Hepatocyte (in vitro differentiated cells): ENCODE measurements at regions not wholly inside any gene's neighbourhood (a gene's known extent, or its start where the extent isn't known, plus 50 kb on each side); places are given as distances from the start of the nearest gene placed in this dataset.

ENCODE experiments used
- CTCF ChIP-seq: fragments of 200-600 bp; sonication (generic); IDR thresholded peaks from 2 replicates; pipeline ENCODE4 v1.5.1; 2016; ENCODE audit warnings: antibody characterized with exemption, mild to moderate bottlenecking; ENCODE audit not compliant: poor library complexity
- EZH2 ChIP-seq: fragments of 200-600 bp; sonication (generic); IDR thresholded peaks from 2 replicates; pipeline ENCODE4 v1.6.1; 2016; ENCODE audit warnings: antibody characterized with exemption, mild to moderate bottlenecking, borderline replicate concordance
- EZH2phosphoT487 ChIP-seq: fragments of 200-600 bp; sonication (generic); IDR thresholded peaks from one replicate; pipeline ENCODE4 v1.6.1; 2018; ENCODE audit warnings: antibody characterized with exemption, mild to moderate bottlenecking, low read depth, moderate library complexity; ENCODE audit not compliant: unreplicated experiment, severe bottlenecking

- TF ChIP-seq CTCF (no peak), EZH2phosphoT487 (no peak), EZH2 (no peak)
Measured at GRCh38 chr17:77695386-77695785, 263.1 kb upstream of the TNRC6C start.
